ENCODE measurements at regions not wholly inside any gene's neighbourhood (a gene's known extent, or its start where the extent isn't known, plus 50 kb on each side); places are given as distances from the start of the nearest gene placed in this dataset.

GRCh38 chr1:118326960-118327629, 142.1 kb upstream of the SPAG17 start:
- no peak for TF ChIP-seq CTCF (conservative IDR thresholded peaks at IDR 0.05; ENCODE audit: low read depth)
- POLR2A ChIA-PET (ENCODE audit: low non-redundant PET), result no interaction called here
- CTCF ChIA-PET, result no interaction called here
- H3K27ac ChIP-seq, result no peak overlapping the region
- DNase-seq (ENCODE audit: low spot score), result no peak

- H3K27ac ChIP-seq, result no peak overlapping the region
- TF ChIP-seq CTCF (conservative IDR thresholded peaks at IDR 0.05; ENCODE audit: low read depth), result no peak
- peak; percentile 16 for DNase-seq (ENCODE audit: low spot score)
- CTCF ChIA-PET, result no interaction called here
- POLR2A ChIA-PET (ENCODE audit: low non-redundant PET), result no interaction called here
Measured at GRCh38 chr1:118325550-118326225, 140.7 kb upstream of the SPAG17 start.

- H3K27ac ChIP-seq, result no peak overlapping the region
- ChIA-PET POLR2A (ENCODE audit: low non-redundant PET) (no interaction called here), CTCF (no interaction called here)
- no peak for DNase-seq (ENCODE audit: low spot score)
- no peak for TF ChIP-seq CTCF (conservative IDR thresholded peaks at IDR 0.05; ENCODE audit: low read depth)
Measured at GRCh38 chr1:118323246-118323645, 138.2 kb upstream of the SPAG17 start.

- ChIA-PET POLR2A (ENCODE audit: low non-redundant PET) (no interaction called here), CTCF (interaction anchor here (0.6 kb wide), 1 partner anchor 27 kb away, joined by 3 read pairs; no protein-coding TSS in a partner anchor)
- no peak for DNase-seq (ENCODE audit: low spot score)
- no peak for TF ChIP-seq CTCF (conservative IDR thresholded peaks at IDR 0.05; ENCODE audit: low read depth)
- no peak overlapping the region for H3K27ac ChIP-seq
Measured at GRCh38 chr1:118322331-118322730, 137.3 kb upstream of the SPAG17 start.

GRCh38 chr1:118321840-118322239, 136.8 kb upstream of the SPAG17 start:
- H3K27ac ChIP-seq, result no peak overlapping the region
- no peak for DNase-seq (ENCODE audit: low spot score)
- POLR2A ChIA-PET (ENCODE audit: low non-redundant PET), result no interaction called here
- CTCF ChIA-PET, result interaction anchor here (0.6 kb wide), 1 partner anchor 27 kb away, joined by 3 read pairs; no protein-coding TSS in a partner anchor
- no peak for TF ChIP-seq CTCF (conservative IDR thresholded peaks at IDR 0.05; ENCODE audit: low read depth)

- ChIA-PET POLR2A (ENCODE audit: low non-redundant PET) (no interaction called here), CTCF (no interaction called here)
- no peak overlapping the region for H3K27ac ChIP-seq
- no peak for TF ChIP-seq CTCF (conservative IDR thresholded peaks at IDR 0.05; ENCODE audit: low read depth)
- no peak for DNase-seq (ENCODE audit: low spot score)
Measured at GRCh38 chr1:118317842-118318614, 133.0 kb upstream of the SPAG17 start.
